MM.1S (cell line): ENCODE measurements at regions not wholly inside any gene's neighbourhood (a gene's known extent, or its start where the extent isn't known, plus 50 kb on each side); places are given as distances from the start of the nearest gene placed in this dataset.

Experiments
- CTCF ChIP-seq: fragments of 300-600 bp; sonication (generic); IDR thresholded peaks from 2 replicates; pipeline ENCODE4 v1.5.1; 2016; ENCODE audit warnings: antibody characterized with exemption, low read length, mixed read lengths
- EZH2 ChIP-seq: fragments of 300-600 bp; sonication (generic); optimal IDR thresholded peaks from 2 replicates; pipeline ENCODE3; 2017; ENCODE audit warnings: low read depth, mild to moderate bottlenecking, antibody characterized with exemption, low read length, mixed read lengths

GRCh38 chr3:106161246-106161645 is 292.4 kb upstream of the CBLB start:
- TF ChIP-seq CTCF, result no peak
- no peak for TF ChIP-seq EZH2
